ENCODE measurements at regions not wholly inside any gene's neighbourhood (a gene's known extent, or its start where the extent isn't known, plus 50 kb on each side); places are given as distances from the start of the nearest gene placed in this dataset.

DNA sequence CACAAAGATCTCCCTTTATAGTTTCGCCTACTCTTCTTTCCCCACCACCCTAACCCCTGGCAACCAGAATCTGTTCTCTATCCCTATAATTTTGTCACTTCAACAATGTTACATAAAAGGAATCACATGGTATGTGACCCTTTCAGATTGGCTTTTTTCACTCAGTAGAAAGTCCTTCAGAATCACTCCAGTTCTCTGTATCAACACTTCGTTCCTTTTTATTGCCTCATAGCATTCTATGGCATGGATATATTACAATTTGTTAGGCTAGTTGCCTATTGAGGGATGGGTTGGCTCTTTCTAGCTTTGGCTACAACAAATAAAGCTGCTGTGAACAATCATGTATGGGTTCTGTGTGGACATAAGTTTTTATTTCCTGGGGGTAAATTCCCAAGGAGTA lies 163.1 kb downstream of the RPIA start:
- no peak for TF ChIP-seq CTCF (IDR thresholded peaks at IDR 0.05)
- TF ChIP-seq POLR2A (IDR thresholded peaks at IDR 0.05): no peak
